Activated CD4-positive, alpha-beta memory T cell treated with anti-CD3 and anti-CD28 coated beads for 36 hours (primary cell): ENCODE measurements at regions not wholly inside any gene's neighbourhood (a gene's known extent, or its start where the extent isn't known, plus 50 kb on each side); places are given as distances from the start of the nearest gene placed in this dataset.

Source experiments
- CTCF ChIA-PET: fragments of 350-600 bp; sonication (Branson Sonifier 250); formaldehyde crosslinking; loops from one replicate; lab custom pipeline; 2021; ENCODE audit warnings: antibody characterized with exemption, inconsistent platforms; lab: Charles Lee
- POLR2A ChIA-PET: fragments of 350-600 bp; sonication (Branson Sonifier 250); formaldehyde crosslinking; loops from one replicate; lab custom pipeline; 2021; ENCODE audit warnings: antibody characterized with exemption; lab: Charles Lee
- DNase-seq: peaks from one replicate; pipeline ENCODE4 v3.0.0-alpha.2; 2020
- H3K27ac Mint-ChIP-seq: one replicate; pipeline ENCODE4 v1.8.0; 2021; ENCODE audit warnings: mixed read lengths
- H3K27me3 Mint-ChIP-seq: one replicate; pipeline ENCODE4 v1.8.0; 2021; ENCODE audit warnings: mixed read lengths
- H3K36me3 Mint-ChIP-seq: one replicate; pipeline ENCODE4 v1.8.0; 2021; ENCODE audit warnings: mixed read lengths
- H3K4me1 Mint-ChIP-seq: one replicate; pipeline ENCODE4 v1.8.0; 2021; ENCODE audit warnings: low read depth, mixed read lengths
- H3K4me3 Mint-ChIP-seq: one replicate; pipeline ENCODE4 v1.8.0; 2021; ENCODE audit warnings: mild to moderate bottlenecking, mixed read lengths
- H3K9me3 Mint-ChIP-seq: one replicate; pipeline ENCODE4 v1.8.0; 2021; ENCODE audit warnings: mixed read lengths
- intact Hi-C: fragments of 100-400 bp; cut with micrococcal nuclease; formaldehyde crosslinking; loops from one replicate; pipeline ENCODE4 v1.15.1; 2023

DNA sequence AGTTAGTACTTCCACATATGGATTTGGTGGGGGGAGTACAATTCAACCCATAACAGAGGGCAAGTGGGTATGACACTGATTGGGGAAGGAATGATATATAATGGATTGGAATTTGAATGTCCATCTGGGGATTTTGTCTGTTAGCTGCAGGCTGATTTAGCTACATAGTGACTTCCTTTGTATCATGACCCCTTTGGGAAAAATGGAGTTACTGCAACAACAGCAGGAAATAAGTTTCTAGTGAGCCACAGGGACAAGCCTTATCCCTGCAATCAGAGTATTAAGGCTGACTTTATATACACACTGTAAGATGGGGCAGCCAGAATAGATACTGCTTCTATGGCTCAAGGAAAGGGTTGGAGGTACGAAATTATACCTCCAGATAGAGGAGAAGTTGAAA lies 404.4 kb upstream of the MEIS1 start:
- ChIA-PET CTCF (no interaction called here), POLR2A (no interaction called here)
- Mint-ChIP-seq H3K27ac (no peak overlapping the region), H3K27me3 (no peaks in the 10 kb centered on the region), H3K4me3 (no peak overlapping the region), H3K4me1 (no peaks in the 10 kb centered on the region), H3K9me3 (peaks cover 3% of the 10 kb centered on the region), H3K36me3 (no peaks in the 10 kb centered on the region)
- DNase-seq = no peak
- intact Hi-C loops = no loop called here

DNA sequence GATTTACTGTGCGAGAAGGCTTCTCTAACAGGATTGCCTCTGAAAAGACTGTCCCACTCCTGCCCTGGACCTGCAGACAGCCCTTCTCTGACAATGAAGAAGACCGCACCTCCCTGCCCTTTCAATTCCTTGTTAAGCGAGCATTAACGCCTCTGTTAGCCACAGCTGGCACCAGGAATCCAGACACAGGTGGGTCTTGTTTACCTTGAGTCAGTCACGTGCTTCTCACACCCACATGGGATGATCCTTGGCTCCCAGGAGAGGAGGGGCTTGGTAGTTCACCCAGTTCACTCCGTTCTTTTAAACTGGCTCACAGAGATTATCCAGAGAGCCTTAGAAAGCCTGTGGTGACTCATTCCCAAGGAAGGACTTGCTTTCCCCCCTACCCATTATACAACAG lies 410.5 kb upstream of the MEIS1 start:
- POLR2A ChIA-PET = no interaction called here
- Mint-ChIP-seq H3K36me3 (no peaks in the 10 kb centered on the region), H3K4me3 (no peak overlapping the region), H3K4me1 (no peaks in the 10 kb centered on the region), H3K27ac (no peak overlapping the region), H3K9me3 (no peaks in the 10 kb centered on the region), H3K27me3 (no peaks in the 10 kb centered on the region)
- CTCF ChIA-PET = no interaction called here
- no peak for DNase-seq
- intact Hi-C loops = no loop called here

DNA sequence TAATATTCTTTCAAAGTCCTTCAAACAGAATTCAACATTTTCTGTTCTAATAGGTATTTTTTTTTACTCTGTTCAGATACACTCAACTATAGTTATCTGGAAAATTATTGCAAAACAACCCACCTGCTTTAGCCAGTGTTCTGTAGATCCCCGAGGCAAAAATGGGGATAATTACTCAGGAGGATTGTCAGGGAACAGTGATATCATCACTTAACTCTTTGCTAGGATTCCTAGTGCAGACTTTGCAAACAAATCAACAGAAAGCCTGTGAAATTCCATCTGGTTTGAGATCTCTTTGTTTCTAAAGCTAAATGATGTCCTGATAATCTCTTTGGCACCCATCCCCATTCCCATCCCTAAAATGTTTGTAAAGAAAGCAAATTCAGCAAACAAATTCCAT lies 413.6 kb upstream of the MEIS1 start:
- Mint-ChIP-seq H3K9me3 (no peaks in the 10 kb centered on the region), H3K27ac (no peak overlapping the region), H3K4me3 (no peak overlapping the region), H3K36me3 (no peaks in the 10 kb centered on the region), H3K4me1 (no peaks in the 10 kb centered on the region), H3K27me3 (no peaks in the 10 kb centered on the region)
- DNase-seq = no peak
- intact Hi-C loops = no loop called here
- POLR2A ChIA-PET = no interaction called here
- CTCF ChIA-PET = no interaction called here

DNA sequence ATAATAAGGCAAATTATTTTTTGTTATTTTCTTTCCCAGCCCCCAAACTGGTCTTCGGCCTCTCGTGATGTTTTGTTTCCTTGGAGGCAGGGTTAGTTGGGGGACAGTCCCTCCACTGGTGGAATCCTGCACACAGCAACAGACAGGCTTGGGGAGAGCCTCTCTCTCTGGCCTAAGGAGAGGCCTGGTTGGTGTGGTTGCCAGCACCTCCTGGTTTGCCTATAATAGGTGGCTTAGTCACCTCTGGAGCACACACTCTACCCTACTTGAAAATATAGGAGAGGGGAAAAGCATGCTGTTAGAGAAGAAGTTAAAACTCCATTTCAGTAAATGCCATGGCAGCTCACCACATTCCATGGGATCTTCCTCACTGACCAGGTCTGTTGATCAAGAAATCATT lies 417.2 kb upstream of the MEIS1 start:
- POLR2A ChIA-PET = no interaction called here
- H3K27ac Mint-ChIP-seq = no peak overlapping the region
- H3K36me3 Mint-ChIP-seq = no peaks in the 10 kb centered on the region
- no peaks in the 10 kb centered on the region for H3K9me3 Mint-ChIP-seq
- intact Hi-C loops = no loop called here
- no peaks in the 10 kb centered on the region for H3K27me3 Mint-ChIP-seq
- DNase-seq = no peak
- H3K4me1 Mint-ChIP-seq = no peaks in the 10 kb centered on the region
- CTCF ChIA-PET = no interaction called here
- no peak overlapping the region for H3K4me3 Mint-ChIP-seq

DNA sequence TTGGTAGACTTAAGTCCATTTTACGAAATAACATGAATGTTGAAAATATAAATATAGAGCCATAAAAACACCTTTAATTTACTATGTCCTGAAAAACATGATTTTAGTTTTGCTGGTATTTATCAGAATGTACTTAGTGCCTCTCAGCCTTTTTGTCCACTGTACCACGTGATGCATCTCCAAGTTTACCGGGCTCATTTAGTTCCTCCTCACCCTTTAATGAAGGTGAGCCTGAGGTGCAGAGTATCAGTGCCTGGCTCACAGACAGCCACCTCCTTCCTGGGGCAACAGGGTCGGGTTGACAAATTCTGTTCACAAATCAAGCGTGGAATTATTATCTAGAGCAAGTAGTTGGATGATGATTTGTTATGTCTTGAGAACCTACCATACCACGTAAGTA lies 420.5 kb upstream of the MEIS1 start:
- Mint-ChIP-seq H3K4me1 (no peaks in the 10 kb centered on the region), H3K27ac (no peak overlapping the region), H3K9me3 (no peaks in the 10 kb centered on the region), H3K4me3 (no peak overlapping the region), H3K36me3 (no peaks in the 10 kb centered on the region), H3K27me3 (no peaks in the 10 kb centered on the region)
- CTCF ChIA-PET = no interaction called here
- POLR2A ChIA-PET = no interaction called here
- no peak for DNase-seq
- intact Hi-C loops = no loop called here

DNA sequence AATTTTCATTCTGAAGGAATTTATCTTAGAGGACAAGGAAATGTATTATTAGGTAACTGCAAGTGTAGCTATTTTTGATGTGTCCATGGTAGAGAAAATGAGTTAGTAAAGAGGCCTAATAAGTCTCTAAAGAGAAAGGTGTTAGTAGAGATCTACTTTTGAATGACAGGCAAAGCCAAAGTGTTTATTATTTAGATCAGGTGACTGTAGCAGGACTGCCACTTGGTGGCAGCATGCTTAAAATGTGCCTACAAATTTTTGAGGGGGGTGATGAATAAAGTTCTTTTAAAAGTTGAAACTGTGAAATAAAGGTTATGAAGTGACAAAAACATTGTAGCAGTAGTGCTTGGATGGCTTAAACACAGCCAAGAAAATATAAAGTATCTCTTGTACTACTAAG lies 421.5 kb upstream of the MEIS1 start:
- no peak overlapping the region for H3K4me3 Mint-ChIP-seq
- H3K27ac Mint-ChIP-seq = no peak overlapping the region
- no peaks in the 10 kb centered on the region for H3K9me3 Mint-ChIP-seq
- H3K36me3 Mint-ChIP-seq = no peaks in the 10 kb centered on the region
- no peaks in the 10 kb centered on the region for H3K4me1 Mint-ChIP-seq
- no peak for DNase-seq
- intact Hi-C loops = no loop called here
- ChIA-PET POLR2A (no interaction called here), CTCF (no interaction called here)
- H3K27me3 Mint-ChIP-seq = no peaks in the 10 kb centered on the region

DNA sequence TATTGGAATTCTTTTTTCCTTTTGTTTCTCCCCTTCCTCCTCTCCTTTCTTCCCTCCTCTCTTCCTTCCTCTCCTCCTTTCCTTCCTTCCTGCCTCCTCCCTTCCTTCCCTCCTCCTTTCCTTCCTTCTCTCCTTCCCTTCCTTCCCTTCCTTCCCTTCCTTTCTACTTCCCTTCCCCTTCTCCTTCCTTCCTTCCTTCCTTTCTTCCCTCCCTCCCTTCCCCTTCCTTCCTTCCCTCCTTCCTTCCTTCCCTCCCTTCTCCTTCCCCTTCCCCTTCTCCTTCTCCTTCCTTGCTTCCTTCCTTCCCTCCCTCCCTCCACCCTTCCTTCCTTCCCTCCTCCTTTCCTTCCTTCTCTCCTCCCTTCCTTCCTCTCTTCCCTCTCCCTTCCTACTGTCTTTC lies 431.0 kb upstream of the MEIS1 start:
- Mint-ChIP-seq H3K27me3 (no peaks in the 10 kb centered on the region), H3K9me3 (no peaks in the 10 kb centered on the region), H3K36me3 (no peaks in the 10 kb centered on the region), H3K4me3 (no peak overlapping the region), H3K27ac (no peak overlapping the region), H3K4me1 (no peaks in the 10 kb centered on the region)
- intact Hi-C loops = no loop called here
- ChIA-PET POLR2A (no interaction called here), CTCF (no interaction called here)
- DNase-seq = no peak

DNA sequence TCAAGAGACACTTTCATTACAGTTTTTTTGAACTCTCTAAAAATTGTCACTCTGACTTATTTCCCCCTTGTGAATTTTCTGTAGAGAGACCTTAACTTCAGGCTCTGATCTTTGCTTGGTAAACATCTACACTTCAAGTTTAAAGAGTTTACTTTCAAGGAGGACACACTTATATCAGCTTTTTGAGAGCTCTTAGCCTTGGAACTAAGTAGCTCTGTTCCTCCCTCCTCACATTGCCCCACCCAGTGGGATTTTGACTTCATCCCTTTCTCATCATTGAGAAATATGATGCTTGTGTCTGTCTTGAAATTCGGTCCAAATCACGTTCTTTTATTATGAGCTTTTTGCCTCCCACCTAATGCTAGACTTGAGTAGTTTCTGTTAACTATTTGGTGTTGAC lies 433.4 kb upstream of the MEIS1 start:
- CTCF ChIA-PET = no interaction called here
- H3K4me3 Mint-ChIP-seq = no peak overlapping the region
- H3K27ac Mint-ChIP-seq = no peak overlapping the region
- H3K36me3 Mint-ChIP-seq = no peaks in the 10 kb centered on the region
- H3K9me3 Mint-ChIP-seq = no peaks in the 10 kb centered on the region
- no peaks in the 10 kb centered on the region for H3K4me1 Mint-ChIP-seq
- POLR2A ChIA-PET = no interaction called here
- DNase-seq = no peak
- intact Hi-C loops = no loop called here
- no peaks in the 10 kb centered on the region for H3K27me3 Mint-ChIP-seq

DNA sequence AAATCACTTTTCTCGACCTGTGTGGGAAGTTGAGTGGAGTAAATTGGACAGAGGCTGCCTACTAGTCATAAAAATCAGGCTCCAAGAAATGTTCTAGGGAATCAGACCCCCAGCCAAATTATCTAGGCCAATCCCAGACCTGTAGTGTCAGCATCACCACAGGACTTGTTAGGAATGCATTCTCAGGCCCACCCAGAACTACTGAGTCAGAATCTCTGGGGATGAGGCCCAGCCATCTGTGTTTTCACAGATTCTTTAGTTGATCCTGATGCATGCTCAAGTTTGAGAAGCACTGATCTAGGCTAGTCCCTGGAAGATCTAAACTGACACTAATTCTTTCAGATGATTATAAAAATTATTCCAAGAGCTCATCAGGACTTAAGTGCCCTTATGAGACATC lies 434.0 kb upstream of the MEIS1 start:
- Mint-ChIP-seq H3K27ac (no peak overlapping the region), H3K27me3 (no peaks in the 10 kb centered on the region), H3K4me1 (no peaks in the 10 kb centered on the region), H3K9me3 (no peaks in the 10 kb centered on the region), H3K36me3 (no peaks in the 10 kb centered on the region), H3K4me3 (no peak overlapping the region)
- DNase-seq = no peak
- POLR2A ChIA-PET = no interaction called here
- CTCF ChIA-PET = no interaction called here
- intact Hi-C loops = no loop called here

DNA sequence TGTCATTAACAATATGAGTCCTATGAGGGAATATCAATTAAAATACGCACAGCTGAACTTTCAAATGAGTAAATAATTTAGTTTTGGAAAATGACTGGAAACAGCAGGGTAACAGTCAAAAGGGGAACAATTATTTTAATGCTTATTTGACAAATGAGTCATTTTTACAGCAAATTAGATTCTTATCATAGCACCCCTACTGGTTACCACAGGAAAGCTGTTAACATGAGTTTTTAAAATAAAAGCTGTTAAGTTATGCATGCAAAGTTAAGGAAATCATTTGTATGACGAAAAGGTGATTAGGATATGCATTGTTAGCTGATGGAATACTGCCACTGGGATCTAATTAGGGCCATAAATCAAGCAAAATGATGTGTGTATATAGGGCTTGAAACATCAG lies 435.1 kb upstream of the MEIS1 start:
- Mint-ChIP-seq H3K27ac (no peak overlapping the region), H3K9me3 (no peaks in the 10 kb centered on the region), H3K4me1 (no peaks in the 10 kb centered on the region), H3K4me3 (no peak overlapping the region), H3K27me3 (no peaks in the 10 kb centered on the region), H3K36me3 (no peaks in the 10 kb centered on the region)
- POLR2A ChIA-PET = no interaction called here
- intact Hi-C loops = no loop called here
- DNase-seq = no peak
- CTCF ChIA-PET = no interaction called here

DNA sequence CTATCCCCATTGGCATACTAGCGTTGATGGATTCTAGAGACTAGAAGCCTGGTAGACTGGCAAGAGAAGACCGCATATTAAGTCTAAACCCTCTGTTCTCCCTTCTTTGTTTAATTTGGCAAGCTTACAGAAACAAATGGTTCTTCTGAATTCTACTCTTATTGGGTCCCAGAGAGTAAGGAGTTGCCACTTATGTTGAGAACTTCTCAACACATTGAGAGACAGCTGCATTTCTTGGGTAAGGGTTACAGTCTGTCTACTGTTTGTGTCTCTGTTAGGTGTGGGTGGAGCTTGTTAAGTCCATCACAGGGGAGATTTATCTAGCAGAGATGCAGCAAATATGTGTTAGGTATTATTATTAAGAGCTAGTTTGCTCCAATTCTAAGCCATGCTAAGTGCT lies 435.8 kb upstream of the MEIS1 start:
- Mint-ChIP-seq H3K4me3 (no peak overlapping the region), H3K27me3 (no peaks in the 10 kb centered on the region), H3K27ac (no peak overlapping the region), H3K4me1 (no peaks in the 10 kb centered on the region), H3K36me3 (no peaks in the 10 kb centered on the region), H3K9me3 (no peaks in the 10 kb centered on the region)
- ChIA-PET CTCF (no interaction called here), POLR2A (no interaction called here)
- DNase-seq = no peak
- intact Hi-C loops = no loop called here

DNA sequence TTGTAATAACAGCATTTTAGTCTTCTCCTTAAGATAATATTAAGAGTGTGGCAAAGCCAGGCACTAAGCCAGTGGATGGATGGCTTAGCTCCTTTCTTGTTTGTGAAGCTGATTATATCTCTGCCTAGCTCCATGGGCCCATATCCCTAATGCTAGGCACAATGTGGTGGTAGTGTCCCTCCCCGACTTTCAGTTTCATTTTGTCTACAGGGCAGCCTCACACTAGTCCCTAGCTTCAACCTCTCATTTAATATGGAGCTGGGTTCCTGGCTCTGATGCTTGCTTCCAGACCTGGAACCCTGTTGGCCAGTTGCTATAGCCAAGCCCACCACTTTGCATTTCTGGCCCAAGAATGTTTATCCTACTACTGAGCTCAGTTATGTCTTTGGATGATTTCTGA lies 437.0 kb upstream of the MEIS1 start:
- intact Hi-C loops = no loop called here
- no peaks in the 10 kb centered on the region for H3K4me1 Mint-ChIP-seq
- CTCF ChIA-PET = no interaction called here
- no peaks in the 10 kb centered on the region for H3K36me3 Mint-ChIP-seq
- POLR2A ChIA-PET = no interaction called here
- no peak overlapping the region for H3K27ac Mint-ChIP-seq
- no peaks in the 10 kb centered on the region for H3K27me3 Mint-ChIP-seq
- no peaks in the 10 kb centered on the region for H3K9me3 Mint-ChIP-seq
- H3K4me3 Mint-ChIP-seq = no peak overlapping the region
- DNase-seq = no peak

DNA sequence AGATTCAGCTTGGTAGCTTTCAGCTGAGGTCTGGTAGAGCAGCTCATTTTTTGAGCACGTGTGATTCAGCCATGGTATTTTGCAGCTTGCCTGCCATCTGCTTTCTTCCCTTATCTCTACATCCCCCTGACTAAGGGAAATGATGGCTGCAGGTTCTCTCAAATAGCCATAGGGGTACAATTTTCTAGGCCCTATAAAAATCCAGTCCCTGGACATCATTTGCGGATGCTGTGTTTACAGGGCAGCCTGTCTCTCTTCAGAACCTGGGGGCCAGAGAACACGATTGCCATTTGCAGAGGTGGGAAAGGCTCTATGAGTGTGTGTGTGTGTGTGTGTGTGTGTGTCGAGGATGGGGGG lies 442.7 kb upstream of the MEIS1 start:
- no peaks in the 10 kb centered on the region for H3K4me1 Mint-ChIP-seq
- peaks cover 8% of the 10 kb centered on the region for H3K9me3 Mint-ChIP-seq
- POLR2A ChIA-PET = no interaction called here
- CTCF ChIA-PET = interaction anchor here (0.6 kb wide), 1 partner anchor 372 kb away, joined by 4 read pairs; no protein-coding TSS in a partner anchor
- no peak overlapping the region for H3K4me3 Mint-ChIP-seq
- no peaks in the 10 kb centered on the region for H3K27me3 Mint-ChIP-seq
- no peaks in the 10 kb centered on the region for H3K36me3 Mint-ChIP-seq
- DNase-seq = no peak
- intact Hi-C loops = no loop called here
- H3K27ac Mint-ChIP-seq = no peak overlapping the region
